NAMALWA (cell line): ENCODE measurements at regions not wholly inside any gene's neighbourhood (a gene's known extent, or its start where the extent isn't known, plus 50 kb on each side); places are given as distances from the start of the nearest gene placed in this dataset.

Source experiments
- DNase-seq: peaks from one replicate; pipeline ENCODE4 v3.0.0-alpha.2; 2015; ENCODE audit warnings: low spot score

GRCh38 chr10:44476409-44477045 lies 91.6 kb upstream of the CXCL12 start:
- DNase-seq = no peak

GRCh38 chr10:44477046-44477425 lies 92.1 kb upstream of the CXCL12 start:
- DNase-seq = no peak

- no peak for DNase-seq
These were observed 93.1 kb upstream of the CXCL12 start for GRCh38 chr10:44478040-44478439.

GRCh38 chr10:44478876-44479705 lies 94.2 kb upstream of the CXCL12 start:
- no peak for DNase-seq

GRCh38 chr10:44492678-44493077 lies 107.8 kb upstream of the CXCL12 start:
- DNase-seq = no peak

- DNase-seq = no peak
These were observed 113.3 kb upstream of the CXCL12 start for GRCh38 chr10:44498222-44498621.

GRCh38 chr10:44500451-44500850 lies 115.6 kb upstream of the CXCL12 start:
- DNase-seq = no peak

GRCh38 chr10:44506386-44506785 lies 121.5 kb upstream of the CXCL12 start:
- no peak for DNase-seq

- no peak for DNase-seq
These were observed 125.7 kb upstream of the CXCL12 start for GRCh38 chr10:44510379-44511115.

GRCh38 chr10:44511166-44511565 lies 126.3 kb upstream of the CXCL12 start:
- no peak for DNase-seq

- no peak for DNase-seq
These were observed 126.7 kb upstream of the CXCL12 start for GRCh38 chr10:44511601-44512000.

GRCh38 chr10:44512431-44513022 lies 127.6 kb upstream of the CXCL12 start:
- no peak for DNase-seq

- DNase-seq = no peak
These were observed 128.7 kb upstream of the CXCL12 start for GRCh38 chr10:44513591-44513990.

- DNase-seq = no peak
These were observed 132.0 kb upstream of the CXCL12 start for GRCh38 chr10:44516891-44517290.

GRCh38 chr10:44517635-44518034 lies 132.7 kb upstream of the CXCL12 start:
- DNase-seq = peak; percentile 38

GRCh38 chr10:44519361-44519760 lies 134.5 kb upstream of the CXCL12 start:
- no peak for DNase-seq

- no peak for DNase-seq
These were observed 135.8 kb upstream of the CXCL12 start for GRCh38 chr10:44520651-44521050.

GRCh38 chr10:44539178-44539577 lies 154.3 kb upstream of the CXCL12 start:
- DNase-seq = no peak

GRCh38 chr10:44552726-44553125 lies 167.8 kb upstream of the CXCL12 start:
- no peak for DNase-seq

GRCh38 chr10:44557596-44558191 lies 172.8 kb upstream of the CXCL12 start:
- DNase-seq = no peak

- no peak for DNase-seq
These were observed 173.6 kb upstream of the CXCL12 start for GRCh38 chr10:44558521-44558920.

- DNase-seq = no peak
These were observed 179.5 kb upstream of the CXCL12 start for GRCh38 chr10:44564361-44564760.
